K562 (cell line): ENCODE measurements at regions not wholly inside any gene's neighbourhood (a gene's known extent, or its start where the extent isn't known, plus 50 kb on each side); places are given as distances from the start of the nearest gene placed in this dataset.

Experiments used
- CTCF ChIP-seq, 3 experiments: IDR thresholded peaks in 2 of 3; conservative IDR thresholded peaks in 1 of 3; 2 replicates each; pipeline ENCODE4 v1.5.1; 2011 to 2012; ENCODE audit warnings: low read length in 3 of 3, mild to moderate bottlenecking in 3 of 3, control low read depth in 2 of 3, improper control_type of control experiment in 1 of 3, inconsistent platforms in 1 of 3, low read depth in 1 of 3, mixed read lengths in 1 of 3, moderate library complexity in 1 of 3; ENCODE audit not compliant: insufficient read depth in 2 of 3
- E2F5 ChIP-seq: sonication (generic); formaldehyde crosslinking; IDR thresholded peaks from 2 replicates; pipeline ENCODE4 v1.8.0; 2022; ENCODE audit warnings: mild to moderate bottlenecking, missing genetic modification reagents
- MLX ChIP-seq, 2 experiments: fragments of 450-650 bp in 1 of 2; sonication (generic) in 1 of 2; formaldehyde crosslinking; conservative IDR thresholded peaks; 2 replicates each; pipeline versions ENCODE4 v1.4.0 to v1.8.1; 2020 to 2022; ENCODE audit warnings: mild to moderate bottlenecking in 1 of 2, missing genetic modification reagents in 1 of 2
- POLR2A ChIP-seq: fragments of 450-650 bp; conservative IDR thresholded peaks from 2 replicates; pipeline ENCODE4 v1.6.1; 2016
- TAF1 ChIP-seq: IDR thresholded peaks from 2 replicates; pipeline ENCODE4 v1.6.1; 2011; ENCODE audit warnings: mild to moderate bottlenecking, low read length, moderate library complexity; ENCODE audit not compliant: insufficient read depth, control insufficient read depth, severe bottlenecking; ENCODE audit errors: extremely low read depth
- ZBTB26 ChIP-seq: fragments of 450-650 bp; formaldehyde crosslinking; IDR thresholded peaks from 2 replicates; pipeline ENCODE4 v1.4.0; 2022; ENCODE audit warnings: missing genetic modification characterization

GRCh38 chr12:88878295-88878694 lies 298.0 kb upstream of the KITLG start:
- TF ChIP-seq ZBTB26 (CRISPR knock-in tag) = no peak
- TF ChIP-seq POLR2A = no peak
- TF ChIP-seq E2F5 (CRISPR knock-in tag) = no peak
- TF ChIP-seq CTCF (IDR thresholded peaks at IDR 0.05 in 2 of 3, conservative IDR thresholded peaks at IDR 0.05 in 1 of 3; ENCODE audit: insufficient read depth in 2 of 3, low read depth in 1 of 3, low read length in 3 of 3) = no peak
- TF ChIP-seq MLX (CRISPR knock-in tag; conservative IDR thresholded peaks at IDR 0.05) = no peak
- TF ChIP-seq TAF1 = no peak
